RPMI7951 (cell line): ENCODE measurements at regions not wholly inside any gene's neighbourhood (a gene's known extent, or its start where the extent isn't known, plus 50 kb on each side); places are given as distances from the start of the nearest gene placed in this dataset.
A peak's percentile ranks its signal among the peaks of the same experiment; 100 is the strongest.

Experiments
- DNase-seq: peaks from one replicate; pipeline ENCODE4 v3.0.0-alpha.2; 2012; ENCODE audit warnings: low read depth

DNA sequence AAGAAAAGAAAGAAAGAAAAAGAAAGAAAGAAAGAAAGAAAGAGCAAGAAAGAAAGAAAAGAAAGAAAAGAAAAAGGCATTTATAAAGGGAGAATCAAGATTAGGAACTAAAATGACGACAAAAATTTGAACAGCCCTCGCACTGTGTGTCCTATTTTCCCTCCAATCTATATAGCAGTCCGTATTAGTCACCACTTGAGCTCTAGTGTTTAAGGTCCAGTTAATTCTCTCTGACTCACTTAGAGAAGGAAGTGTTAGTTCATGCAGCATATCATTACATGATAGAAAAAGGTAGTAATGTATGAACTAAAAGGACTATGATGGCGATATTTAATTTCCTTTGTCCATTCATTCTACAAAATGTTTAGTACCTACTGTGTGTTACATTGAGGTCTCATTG lies 122.7 kb downstream of the CBLL2 start:
- peak; percentile 12 for DNase-seq

DNA sequence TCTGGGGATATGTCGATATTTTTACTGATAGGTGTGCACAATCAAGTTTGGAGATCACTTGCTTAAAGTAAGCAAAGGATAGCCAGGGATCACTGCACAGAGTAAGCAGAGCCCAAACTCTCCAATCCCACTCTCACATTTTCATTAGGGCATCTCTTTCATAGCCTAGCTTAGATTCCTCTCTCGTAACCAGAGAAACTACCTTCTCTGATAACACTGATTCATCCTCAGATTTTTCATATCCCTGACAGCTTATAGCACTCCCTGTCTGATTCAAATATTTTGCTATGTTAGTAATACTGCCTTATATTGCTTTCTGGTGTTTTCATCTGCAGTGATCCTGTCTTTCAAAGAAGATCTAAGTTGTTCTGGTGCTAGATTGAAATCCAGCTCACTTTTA lies 123.7 kb downstream of the CBLL2 start:
- DNase-seq: no peak

DNA sequence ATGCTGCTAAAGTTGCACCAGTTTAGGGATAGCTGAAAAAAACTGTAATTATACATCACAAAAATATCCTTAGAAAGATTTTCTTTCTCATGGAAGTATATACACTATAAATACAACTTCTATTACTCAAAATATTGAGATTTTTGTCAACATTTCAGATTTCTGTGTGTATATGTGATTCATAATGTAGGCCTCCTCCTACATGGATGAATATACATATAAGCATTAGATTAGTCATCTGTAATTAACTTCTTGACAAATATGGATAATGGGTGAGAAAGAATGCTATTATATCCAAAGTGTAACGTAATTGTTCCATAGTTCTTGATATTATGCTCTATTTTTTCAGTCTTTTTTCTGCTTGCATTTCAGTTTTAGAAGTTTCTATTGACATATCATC lies 124.9 kb downstream of the CBLL2 start:
- no peak for DNase-seq

DNA sequence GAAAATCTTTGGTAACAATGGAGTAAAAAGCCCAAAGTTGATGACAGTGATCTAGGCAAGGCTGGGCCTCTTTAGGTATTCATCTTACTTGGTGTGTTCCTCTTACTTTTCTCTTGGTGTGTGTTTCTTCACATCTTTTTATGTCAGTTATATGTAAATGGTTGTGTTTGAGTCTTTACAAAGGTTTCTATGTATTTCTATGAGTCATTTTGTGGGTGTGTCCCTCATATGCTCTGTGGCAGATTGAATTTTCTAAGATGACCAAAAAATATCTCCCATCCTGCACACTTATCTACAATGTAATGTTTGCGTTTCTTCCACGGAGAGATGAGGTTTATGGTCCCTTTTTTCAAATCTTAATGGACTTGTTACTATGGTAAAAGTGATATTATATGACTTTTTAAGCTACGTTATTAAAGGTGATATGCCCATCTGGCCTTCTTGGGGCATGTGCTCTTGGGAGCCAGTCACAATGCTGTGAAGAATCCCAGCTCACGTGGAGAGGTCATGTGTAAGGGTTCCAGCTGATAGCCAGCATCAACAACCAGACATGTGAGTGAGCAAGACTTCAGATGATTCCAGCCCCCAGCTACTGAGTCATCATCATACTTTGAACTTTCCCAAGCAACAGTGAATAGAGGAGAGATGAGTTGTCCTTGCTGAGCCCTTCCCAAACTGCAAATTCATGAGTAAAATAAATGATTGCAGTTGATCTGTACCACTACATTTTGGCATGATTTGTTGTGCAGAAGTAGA lies 126.9 kb downstream of the CBLL2 start:
- DNase-seq: peak; percentile 51

DNA sequence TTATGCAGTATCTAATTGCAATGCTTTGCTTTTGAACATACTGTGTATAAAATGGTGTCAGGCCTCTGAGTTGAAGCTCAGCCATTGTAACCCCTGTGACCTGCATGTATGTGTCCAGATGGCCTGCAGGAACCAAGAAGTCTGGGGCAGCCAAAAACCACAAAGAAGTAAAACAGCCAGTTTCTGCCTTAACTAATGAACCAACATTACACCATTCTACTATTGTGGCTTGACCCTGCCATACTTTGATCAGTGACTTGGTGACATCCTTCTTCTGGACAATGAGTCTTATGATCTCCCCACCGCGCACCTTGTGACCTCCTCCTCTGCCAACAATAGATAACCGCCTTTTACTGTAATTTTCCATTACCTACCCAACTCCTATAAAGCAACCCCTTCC lies 131.6 kb downstream of the CBLL2 start:
- DNase-seq: peak; percentile 29

DNA sequence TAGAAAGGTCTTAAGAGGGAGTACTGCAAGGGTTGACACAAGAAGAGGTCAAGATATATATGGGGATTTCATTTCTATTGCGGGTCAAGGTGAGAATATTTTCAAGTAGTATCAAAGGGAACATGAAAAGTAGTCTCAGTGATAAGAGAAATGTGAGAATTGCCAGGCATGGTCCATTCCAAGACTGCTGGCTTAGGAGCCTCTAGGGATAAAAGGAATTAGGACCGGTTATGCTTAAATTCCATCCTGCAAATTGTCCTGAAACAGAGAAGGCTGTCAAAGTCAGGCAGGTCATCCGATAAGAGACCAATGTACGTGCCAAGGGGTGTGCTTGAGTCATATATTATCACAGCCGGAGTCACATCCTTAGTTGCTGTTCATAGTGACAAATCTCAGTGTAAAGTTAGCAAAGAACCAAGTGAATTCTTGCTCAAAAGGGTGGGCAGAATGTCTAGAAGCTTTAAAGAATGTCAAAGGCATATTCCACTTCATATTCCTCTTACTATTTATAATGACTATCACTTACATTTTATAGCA lies 133.6 kb downstream of the CBLL2 start:
- DNase-seq: no peak

DNA sequence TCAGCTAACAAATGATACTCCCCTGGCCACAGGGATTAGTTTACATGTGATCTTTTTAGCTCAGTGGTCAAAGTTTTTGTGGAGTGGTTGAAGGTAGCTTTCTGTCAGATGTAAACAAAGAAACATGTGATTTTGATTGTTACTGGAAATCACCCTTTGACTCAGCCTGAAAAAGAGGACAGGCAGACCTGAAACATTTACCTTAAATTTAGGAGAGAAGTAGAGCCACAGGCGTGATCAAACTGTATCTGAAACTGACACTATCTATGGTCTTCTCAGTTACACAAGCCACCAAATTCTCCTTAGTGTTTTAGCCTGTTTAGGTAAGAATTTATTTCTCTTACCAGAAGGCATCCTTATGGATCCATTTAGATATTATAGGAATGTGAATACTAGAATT lies 136.7 kb downstream of the CBLL2 start:
- DNase-seq: no peak

DNA sequence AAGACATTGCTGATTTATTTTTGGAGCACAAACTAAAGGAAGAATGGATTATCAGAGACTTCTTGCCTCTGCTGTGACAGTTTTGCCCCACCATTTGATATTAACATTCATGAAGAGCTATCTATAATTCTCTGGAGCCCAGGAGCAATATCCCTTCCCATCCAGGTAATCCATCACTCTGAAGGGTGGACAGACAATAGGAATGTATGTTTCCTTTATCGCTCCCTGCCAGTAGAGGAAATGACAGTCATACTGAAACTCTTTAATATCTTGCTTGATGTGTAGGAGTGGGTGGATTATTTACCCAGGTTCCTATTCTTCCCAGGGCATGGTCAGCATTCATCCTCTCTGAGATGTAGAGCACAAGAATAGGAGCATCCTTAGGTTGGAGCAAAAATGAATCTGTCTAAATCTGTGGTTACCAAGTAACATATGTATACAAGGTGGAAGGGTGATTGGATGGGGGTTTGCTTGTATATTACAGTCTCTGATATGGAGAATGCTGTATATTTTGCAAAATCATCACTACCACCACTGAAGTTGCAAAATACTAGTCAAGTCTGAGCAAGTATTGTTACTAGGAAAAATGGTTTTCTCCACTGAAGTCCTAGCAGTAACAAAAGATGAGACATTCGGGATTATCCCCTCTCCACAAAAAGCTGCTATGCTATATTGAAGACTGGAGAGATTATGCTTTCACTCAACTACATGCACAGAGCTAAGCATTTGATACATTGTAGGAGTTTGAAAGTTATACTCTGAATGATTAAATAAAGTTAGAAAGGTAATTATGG lies 151.6 kb downstream of the CBLL2 start:
- no peak for DNase-seq

DNA sequence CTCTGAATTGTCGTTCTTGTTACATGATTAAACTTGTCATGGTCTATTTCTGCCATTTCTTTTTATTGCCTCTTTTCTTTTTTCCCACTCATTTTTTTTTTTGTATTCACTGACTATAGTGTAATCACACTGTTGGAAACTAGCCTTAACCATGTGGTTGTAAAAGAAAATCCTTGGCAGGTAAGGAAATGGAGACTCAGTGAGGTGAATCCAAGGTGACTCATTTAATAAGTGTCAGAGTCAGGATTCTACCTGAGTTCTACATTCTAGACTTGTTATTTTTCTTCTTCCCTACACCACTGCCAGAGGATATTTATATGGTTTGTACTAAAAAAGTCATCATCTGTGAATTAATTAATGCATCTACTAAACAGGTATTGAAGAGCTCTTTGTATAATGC lies 152.2 kb downstream of the CBLL2 start:
- no peak for DNase-seq

DNA sequence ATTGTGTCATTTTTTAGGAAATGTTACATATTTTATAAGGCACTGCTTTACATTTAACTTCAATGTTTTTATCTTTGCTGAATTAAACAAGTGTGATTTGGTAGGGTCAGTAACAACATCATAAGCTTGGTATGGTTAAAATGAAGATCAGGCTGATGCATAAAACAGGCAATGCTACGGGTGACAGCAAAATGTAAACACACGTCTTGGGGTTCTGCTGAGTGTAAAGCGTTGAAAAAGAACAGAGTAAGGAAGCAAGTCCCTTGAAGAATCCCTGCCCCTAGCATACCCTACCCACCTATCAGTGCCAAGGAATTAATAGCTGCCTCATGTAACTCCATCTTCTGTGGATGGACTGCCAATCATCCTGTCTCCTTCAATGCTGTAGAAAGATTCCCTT lies 157.0 kb downstream of the CBLL2 start:
- DNase-seq: no peak

DNA sequence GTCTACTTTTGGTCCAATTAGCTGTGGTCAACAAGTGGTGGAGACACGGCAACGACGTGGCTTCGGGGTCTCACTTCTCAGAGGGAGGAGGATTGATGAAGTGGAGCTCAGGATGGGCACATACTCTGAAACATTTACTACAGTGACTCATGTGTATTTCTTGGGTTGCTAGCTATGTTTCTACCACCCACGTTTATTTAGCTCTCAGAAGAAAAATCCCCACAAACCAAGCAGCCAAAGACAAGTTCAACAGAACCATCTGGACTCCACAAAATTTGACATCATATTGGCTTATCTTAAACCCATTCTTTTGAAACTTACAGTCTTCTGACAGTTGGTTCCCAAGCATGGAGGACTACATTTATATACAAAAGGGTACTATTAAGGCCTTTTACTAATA lies 158.0 kb downstream of the CBLL2 start:
- no peak for DNase-seq

DNA sequence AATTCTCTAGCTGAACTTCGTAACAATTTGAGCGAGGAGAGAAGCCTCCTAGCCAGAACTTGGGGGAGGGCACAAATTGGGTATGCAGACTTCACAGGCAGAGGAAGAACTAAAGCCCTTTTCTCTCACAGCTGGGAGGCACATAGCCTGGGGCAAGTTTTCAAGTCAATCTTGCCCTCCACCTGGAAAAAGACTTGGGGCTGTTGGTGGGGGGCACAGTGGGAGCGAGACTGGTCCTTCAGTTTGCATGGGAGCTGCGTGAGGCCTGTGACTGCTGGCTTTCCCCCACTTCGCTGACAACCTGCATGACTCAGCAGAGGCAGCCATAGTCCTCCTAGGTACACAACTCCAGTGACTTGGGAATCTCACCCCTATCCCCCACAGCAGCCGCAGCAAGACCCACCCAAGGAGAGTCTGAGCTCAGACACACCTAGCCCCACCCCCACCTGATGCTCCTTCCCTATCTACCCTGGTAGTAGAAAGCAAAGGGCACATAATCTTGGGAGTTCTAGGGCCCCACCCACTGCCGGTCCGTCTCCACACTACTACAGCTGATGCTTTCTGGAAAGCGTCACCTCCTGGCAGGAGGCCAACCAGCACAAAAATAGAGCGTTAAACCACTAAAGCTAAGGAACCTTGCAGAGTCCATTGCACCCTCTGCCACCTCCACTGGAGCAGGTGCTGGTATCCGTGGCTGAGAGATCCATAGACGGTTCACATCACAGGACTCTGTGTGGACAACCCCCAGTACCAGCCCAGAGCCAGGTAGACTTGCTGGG lies 160.8 kb downstream of the CBLL2 start:
- no peak for DNase-seq

DNA sequence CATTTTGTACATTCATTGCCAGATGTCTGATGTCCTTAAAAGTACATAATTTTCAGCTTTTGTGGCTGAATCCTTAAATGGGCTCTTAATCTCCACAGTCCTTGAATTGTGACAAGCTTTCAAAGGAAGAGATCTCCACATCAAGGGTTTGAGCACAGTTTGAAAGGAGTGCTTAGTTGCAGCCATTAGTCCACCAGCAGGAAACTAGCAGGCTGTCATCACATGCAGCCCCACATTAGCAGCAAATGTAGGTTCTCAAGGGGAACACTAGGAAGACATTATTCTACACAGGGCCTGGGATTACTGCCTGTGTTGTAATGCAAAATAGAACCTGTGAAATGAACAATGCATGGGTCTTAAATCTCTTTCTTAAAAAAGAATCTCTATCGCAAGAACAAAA lies 173.2 kb downstream of the CBLL2 start:
- no peak for DNase-seq

DNA sequence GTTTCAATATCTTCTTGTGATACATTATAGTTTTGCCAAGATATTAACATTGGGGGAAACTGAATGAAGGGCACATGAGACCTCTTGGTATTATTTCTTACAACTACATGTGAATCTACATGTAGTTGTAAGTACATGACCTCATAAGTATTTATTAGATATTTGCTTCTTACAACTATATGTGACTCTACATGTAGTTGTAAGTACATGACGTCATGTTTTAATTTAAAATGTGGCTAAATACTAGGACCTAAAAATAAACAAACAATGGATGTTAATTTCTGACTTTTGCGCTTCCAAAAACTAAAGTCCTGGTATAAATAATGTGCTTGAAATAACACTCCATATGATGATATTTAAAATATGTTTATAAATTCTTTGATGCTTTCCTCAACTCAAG lies 190.2 kb downstream of the CBLL2 start:
- DNase-seq: no peak

DNA sequence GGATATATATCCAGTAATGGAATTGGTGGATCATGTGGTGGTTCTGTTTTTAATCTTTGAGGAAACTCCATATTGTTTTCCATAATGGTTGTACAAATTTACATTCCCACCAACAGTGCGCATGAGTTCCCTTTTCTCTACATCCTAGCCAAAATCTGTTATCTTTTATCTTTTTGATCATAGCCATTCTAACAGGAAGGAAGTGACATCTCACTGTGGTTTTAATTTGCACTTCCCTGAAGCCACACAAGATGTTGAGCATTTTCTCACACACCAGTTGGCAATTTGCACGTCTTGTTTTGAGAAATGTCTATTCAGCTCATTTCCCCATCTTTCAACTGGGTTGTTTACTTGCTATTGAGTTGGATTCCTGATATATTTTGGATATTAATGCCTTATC lies 194.9 kb downstream of the CBLL2 start:
- no peak for DNase-seq

DNA sequence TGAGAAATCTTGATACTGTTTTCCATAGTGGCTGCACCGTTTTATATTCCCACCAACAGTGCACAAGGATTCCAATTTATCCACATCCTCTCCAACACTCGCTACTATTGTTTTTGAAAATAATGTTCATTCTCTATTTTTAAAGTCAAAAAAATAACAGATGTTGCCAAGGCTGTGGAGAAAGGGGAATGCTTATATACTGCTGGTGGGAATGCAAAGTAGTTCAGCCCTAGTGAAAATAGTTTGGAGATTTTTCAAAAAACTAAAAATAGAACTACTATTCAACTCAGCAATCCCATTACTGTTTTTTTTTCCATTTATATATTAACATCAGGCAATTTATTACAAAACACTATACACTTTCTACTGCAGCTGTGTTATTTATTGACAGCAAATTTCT lies 208.7 kb downstream of the CBLL2 start:
- DNase-seq: no peak

DNA sequence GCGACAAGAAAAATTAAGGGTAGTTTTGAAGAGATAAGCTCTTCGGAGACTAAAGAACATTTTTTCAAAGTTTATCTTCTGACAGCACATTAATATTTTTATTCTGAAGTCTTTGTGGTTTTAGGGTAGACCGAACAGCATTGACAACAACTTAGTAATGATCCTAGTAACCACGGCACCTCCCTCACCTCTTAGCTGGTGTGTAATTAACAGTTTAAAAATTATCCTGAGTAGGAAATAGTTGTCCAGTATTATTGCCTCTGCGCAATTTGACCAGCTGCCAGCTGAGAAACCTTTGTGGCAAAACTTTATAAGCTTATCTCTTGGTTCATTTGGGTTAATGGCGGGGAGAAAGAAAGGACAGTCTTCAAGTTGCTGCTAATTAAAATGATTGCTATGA lies 213.6 kb downstream of the CBLL2 start:
- DNase-seq: no peak

DNA sequence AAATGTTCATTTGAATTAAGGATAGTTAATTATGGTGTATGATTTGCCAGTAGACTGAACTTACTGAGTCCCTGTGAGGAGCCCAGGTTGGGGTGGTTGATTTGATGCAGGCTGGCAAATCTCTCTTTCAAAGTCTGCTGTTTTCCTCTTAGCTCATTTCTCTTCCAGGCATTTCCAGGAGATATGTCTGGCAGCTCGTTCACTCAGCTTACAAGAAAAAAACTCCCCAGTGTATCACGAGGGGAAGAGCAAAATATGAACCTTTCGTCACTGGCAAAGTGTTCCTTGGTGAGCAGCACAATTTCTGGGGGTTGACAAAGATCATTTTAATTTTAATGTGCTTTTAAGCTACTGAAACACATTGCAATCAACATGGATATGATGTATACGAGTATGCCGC lies 244.2 kb downstream of the CBLL2 start:
- DNase-seq: no peak

DNA sequence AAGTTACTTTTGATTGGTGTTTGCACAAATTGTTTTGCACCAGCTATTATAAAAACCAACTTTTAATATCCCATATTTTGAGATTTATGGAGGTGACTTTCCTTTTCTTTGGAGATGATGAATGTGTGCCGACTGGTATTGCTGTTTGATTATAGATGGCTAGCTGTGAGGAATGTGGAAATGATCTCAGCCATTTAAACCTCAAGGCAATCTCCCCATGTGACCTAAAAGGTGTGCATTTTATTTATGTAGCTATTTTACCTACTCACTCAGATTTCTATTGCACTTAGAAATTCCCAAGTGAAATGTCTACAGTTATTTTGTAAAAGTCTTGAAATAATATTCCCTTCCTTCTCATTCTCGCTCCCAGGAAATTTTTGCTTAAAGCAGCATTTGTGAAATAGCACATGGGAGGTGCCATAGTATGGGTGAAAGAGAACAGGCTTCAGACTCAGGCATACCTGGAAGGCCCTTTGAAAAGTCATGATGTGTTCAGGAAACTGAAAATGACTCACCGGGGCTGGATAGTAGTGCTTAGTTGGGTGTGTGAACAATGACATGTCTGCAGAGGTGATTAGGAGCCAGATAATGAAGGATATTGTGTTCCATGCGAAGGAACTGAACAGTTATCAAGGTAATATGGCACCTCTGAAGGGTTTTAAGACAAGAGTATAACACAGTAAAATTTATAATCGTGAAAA lies 247.6 kb downstream of the CBLL2 start:
- DNase-seq: no peak

DNA sequence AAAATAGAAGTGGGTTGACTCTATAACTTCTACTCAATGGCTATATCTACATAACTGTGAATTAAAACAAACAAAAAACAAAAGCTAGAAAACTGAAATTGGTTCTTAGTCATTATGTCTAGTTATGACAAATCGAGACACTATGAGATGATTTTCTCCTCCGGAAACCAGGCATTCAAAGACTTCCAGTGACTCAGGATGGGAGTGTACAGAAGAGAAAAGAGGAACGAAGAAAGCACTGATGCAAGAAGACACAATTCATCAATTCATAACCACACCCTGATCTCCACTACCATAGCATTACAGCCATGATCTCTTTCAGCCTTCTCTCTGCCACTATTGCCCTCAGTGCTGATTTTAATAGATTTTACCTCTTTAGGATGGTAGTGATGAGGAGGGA lies 253.6 kb downstream of the CBLL2 start:
- DNase-seq: peak; percentile 37

DNA sequence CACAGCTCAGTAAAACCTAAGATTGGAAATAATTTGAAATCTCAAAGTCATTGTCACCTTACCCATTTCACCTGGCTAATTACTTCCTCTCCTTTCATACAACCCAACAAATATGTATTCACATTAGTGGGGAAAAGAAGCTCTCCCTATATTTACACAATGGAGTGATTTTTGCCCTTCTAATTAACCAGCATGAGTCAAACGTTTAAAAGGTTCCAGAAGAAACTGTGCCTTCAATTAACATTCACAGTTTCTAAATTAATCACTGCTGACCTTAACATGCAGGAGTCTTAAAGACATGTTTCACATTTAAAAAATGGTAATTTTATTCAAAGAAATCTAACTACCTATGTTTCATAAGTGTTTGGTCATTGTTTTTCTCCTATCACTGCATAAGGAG lies 254.6 kb downstream of the CBLL2 start:
- DNase-seq: no peak

DNA sequence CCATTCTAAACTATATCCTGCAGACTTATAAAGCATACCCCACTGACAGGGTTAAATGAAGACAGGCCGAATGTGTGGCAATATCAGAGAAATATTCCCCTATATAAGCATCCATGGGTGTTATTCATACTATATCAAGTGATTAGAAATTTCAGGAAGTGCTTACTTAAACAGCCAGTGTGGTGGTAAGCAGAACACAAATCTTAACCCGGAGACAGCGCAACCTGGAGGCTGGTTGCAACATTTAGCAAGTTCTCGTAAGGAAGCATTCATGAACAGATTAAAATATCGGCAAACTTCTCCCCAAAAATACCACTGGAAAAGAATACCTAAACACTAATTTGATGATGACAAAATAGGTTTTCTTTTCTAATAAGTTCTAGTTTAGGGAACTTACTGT lies 261.2 kb downstream of the CBLL2 start:
- no peak for DNase-seq
